HepG2 (cell line): ENCODE measurements at regions not wholly inside any gene's neighbourhood (a gene's known extent, or its start where the extent isn't known, plus 50 kb on each side); places are given as distances from the start of the nearest gene placed in this dataset.

Source experiments
- ATAC-seq: fragments of 200-7000 bp; cut with Tn5 transposase; 3 replicates; pipeline ENCODE4 v1.9.1; 2020; ENCODE audit warnings: mild to moderate bottlenecking, moderate library complexity
- BruUV-seq: library from RNA; stranded (reverse); fragments of 400-500 nt; replicated peaks from 2 replicates; lab custom pipeline; 2021; lab: Mats Ljungman, UMichigan
- CTCF ChIA-PET: fragments of 300-600 bp; formaldehyde crosslinking; extraction: SDS; loops from one replicate; lab custom pipeline; 2021; ENCODE audit warnings: low total read pairs, inconsistent platforms, low intra/inter-chr PET ratio; lab: Yijun Ruan, JAX
- POLR2A ChIA-PET: fragments of 350-600 bp; sonication (Branson Sonifier 250); formaldehyde crosslinking; loops from one replicate; lab custom pipeline; 2020; ENCODE audit warnings: antibody characterized with exemption, inconsistent platforms; lab: Yijun Ruan, JAX
- DNase-seq: peaks from one replicate; pipeline ENCODE4 v3.0.0-alpha.2; 2015; ENCODE audit warnings: low spot score
- FAIRE-seq: peaks from 3 replicates; lab custom pipeline; 2011; peaks lifted over from hg19 to GRCh38; lab: Jason Lieb, UNC
- H2AFZ ChIP-seq: one replicate; pipeline ENCODE4 v1.6.1; 2011; ENCODE audit warnings: low read length, inconsistent platforms
- H3K27ac ChIP-seq: fragments of 300-600 bp; 3 replicates; pipeline ENCODE4 v1.8.0; 2011; ENCODE audit warnings: mixed run types, mild to moderate bottlenecking, mixed read lengths, low read length, inconsistent platforms; ENCODE audit not compliant: insufficient read depth; ENCODE audit errors: extremely low read length
- H3K27me3 ChIP-seq, 2 experiments: fragments of 200-600 bp in 1 of 2; 2 replicates in 1 of 2; 3 replicates in 1 of 2; pipeline versions ENCODE4 v1.6.0 to v1.8.0; 2011; ENCODE audit warnings: low read length in 2 of 2, mild to moderate bottlenecking in 2 of 2, moderate library complexity in 2 of 2, inconsistent platforms in 1 of 2; ENCODE audit not compliant: insufficient read depth in 2 of 2, control insufficient read depth in 1 of 2
- H3K36me3 ChIP-seq, 2 experiments: fragments of 200-600 bp in 1 of 2; replicated peaks in 1 of 2; 2 replicates in 1 of 2; 3 replicates in 1 of 2; pipeline versions ENCODE4 v1.5.1 to v1.8.0; 2011; ENCODE audit warnings: low read length in 2 of 2, inconsistent platforms in 1 of 2; ENCODE audit not compliant: insufficient read depth in 2 of 2, control insufficient read depth in 1 of 2
- H3K4me1 ChIP-seq: 2 replicates; pipeline ENCODE4 v1.5.1; 2012; ENCODE audit warnings: low read length, inconsistent platforms; ENCODE audit not compliant: insufficient read depth
- H3K4me2 ChIP-seq: 2 replicates; pipeline ENCODE4 v1.6.0; 2011; ENCODE audit warnings: low read depth, low read length, inconsistent platforms
- H3K4me3 ChIP-seq, 3 experiments: fragments of 200-600 bp in 1 of 3; sonication (generic), shearing (Covaris generic) in 1 of 3; replicated peaks in 1 of 3; 2 replicates each; pipeline ENCODE4 v1.5.1; 2011 to 2016; ENCODE audit warnings: low read length in 3 of 3, inconsistent platforms in 2 of 3, low read depth in 2 of 3, mild to moderate bottlenecking in 2 of 3, control low read depth in 1 of 3, mixed read lengths in 1 of 3; ENCODE audit not compliant: insufficient read depth in 1 of 3
- H3K79me2 ChIP-seq: one replicate; pipeline ENCODE4 v1.6.1; 2011; ENCODE audit warnings: low read length, inconsistent platforms; ENCODE audit not compliant: insufficient read depth
- H3K9ac ChIP-seq: 2 replicates; pipeline ENCODE4 v1.6.0; 2011; ENCODE audit warnings: mild to moderate bottlenecking, low read depth, low read length, inconsistent platforms; ENCODE audit not compliant: insufficient read depth
- H3K9me3 ChIP-seq: 2 replicates; pipeline ENCODE4 v1.5.1; 2012; ENCODE audit warnings: mild to moderate bottlenecking, low read length
- H4K20me1 ChIP-seq: 2 replicates; pipeline ENCODE4 v1.6.0; 2011; ENCODE audit warnings: inconsistent platforms, mild to moderate bottlenecking, low read length, moderate library complexity; ENCODE audit not compliant: insufficient read depth
- AGO1 ChIP-seq: fragments of 200-400 bp; formaldehyde crosslinking; IDR thresholded peaks from 2 replicates; pipeline ENCODE4 v1.6.1; 2017; ENCODE audit warnings: mild to moderate bottlenecking, low read depth, low read length, moderate library complexity; ENCODE audit not compliant: poor library complexity, severe bottlenecking
- ATF3 ChIP-seq: sonication (generic); formaldehyde crosslinking; IDR thresholded peaks from 2 replicates; pipeline ENCODE4 v1.4.0; 2020; ENCODE audit warnings: missing genetic modification reagents
- CENPT ChIP-seq: sonication (generic); formaldehyde crosslinking; IDR thresholded peaks from 2 replicates; pipeline ENCODE4 v1.8.0; 2022; ENCODE audit warnings: low read depth, mild to moderate bottlenecking, moderate library complexity, missing genetic modification reagents
- CERS6 ChIP-seq: sonication (generic); formaldehyde crosslinking; IDR thresholded peaks from 2 replicates; pipeline ENCODE4 v1.5.0; 2020; ENCODE audit warnings: missing genetic modification reagents
- DMAP1 ChIP-seq: IDR thresholded peaks from 2 replicates; pipeline ENCODE4 v1.6.1; 2016
- GPN1 ChIP-seq: sonication (generic); formaldehyde crosslinking; IDR thresholded peaks from 2 replicates; pipeline ENCODE4 v1.5.1; 2020; ENCODE audit warnings: missing genetic modification reagents, borderline replicate concordance
- KDM3A ChIP-seq: IDR thresholded peaks from 2 replicates; pipeline ENCODE4 v1.6.1; 2018; ENCODE audit warnings: low read depth, missing compliant biosample characterization
- ZBTB37 ChIP-seq: sonication (generic); formaldehyde crosslinking; IDR thresholded peaks from 2 replicates; pipeline ENCODE4 v1.4.0; 2020; ENCODE audit warnings: mild to moderate bottlenecking, missing genetic modification reagents
- ZBTB43 ChIP-seq: sonication (generic); formaldehyde crosslinking; conservative IDR thresholded peaks from 2 replicates; pipeline ENCODE4 v1.4.0; 2020; ENCODE audit warnings: missing genetic modification reagents
- ZNF143 ChIP-seq: sonication (generic); formaldehyde crosslinking; IDR thresholded peaks from 2 replicates; pipeline ENCODE4 v1.4.0; 2020; ENCODE audit warnings: missing genetic modification reagents
- ZNF430 ChIP-seq: sonication (generic); formaldehyde crosslinking; IDR thresholded peaks from 2 replicates; pipeline ENCODE4 v1.9.0; 2021; ENCODE audit warnings: mild to moderate bottlenecking, missing genetic modification reagents
- ZSCAN25 ChIP-seq: sonication (generic); formaldehyde crosslinking; IDR thresholded peaks from 2 replicates; pipeline ENCODE4 v1.8.0; 2022; ENCODE audit warnings: mild to moderate bottlenecking, missing genetic modification reagents
- WGBS: methylation state at CpG from one replicate; pipeline ENCODE4 v1.1.6; 2017; ENCODE audit warnings: low lambda C conversion rate; 5-methylcytosine and 5-hydroxymethylcytosine counted together
- in situ Hi-C: cut with HindIII; loops from 2 replicates; pipeline ENCODE4 v1.10.0; 2017; ENCODE audit warnings: low pct_unique_long_range_greater_than_20kb; ENCODE audit not compliant: extremely low pct_ligation_motif_present
- intact Hi-C: fragments of 100-400 bp; cut with micrococcal nuclease; formaldehyde crosslinking; loops from one replicate; pipeline ENCODE4 v1.10.0; 2022; ENCODE audit not compliant: unreplicated experiment
- TF ChIP-seq, protein P1 (sequence below): sonication (generic); formaldehyde crosslinking; IDR thresholded peaks from 2 replicates; pipeline ENCODE4 v1.4.0; 2020; ENCODE audit warnings: low read depth, mild to moderate bottlenecking, missing genetic modification reagents
- TF ChIP-seq, protein P2 (sequence below): sonication (generic); formaldehyde crosslinking; IDR thresholded peaks from 2 replicates; pipeline ENCODE4 v1.4.0; 2020; ENCODE audit warnings: missing genetic modification reagents, low read depth, mild to moderate bottlenecking, borderline replicate concordance
- TF ChIP-seq, protein P3 (sequence below): sonication (generic); formaldehyde crosslinking; IDR thresholded peaks from 2 replicates; pipeline ENCODE4 v1.9.0; 2021; ENCODE audit warnings: missing genetic modification reagents, borderline replicate concordance

DNA sequence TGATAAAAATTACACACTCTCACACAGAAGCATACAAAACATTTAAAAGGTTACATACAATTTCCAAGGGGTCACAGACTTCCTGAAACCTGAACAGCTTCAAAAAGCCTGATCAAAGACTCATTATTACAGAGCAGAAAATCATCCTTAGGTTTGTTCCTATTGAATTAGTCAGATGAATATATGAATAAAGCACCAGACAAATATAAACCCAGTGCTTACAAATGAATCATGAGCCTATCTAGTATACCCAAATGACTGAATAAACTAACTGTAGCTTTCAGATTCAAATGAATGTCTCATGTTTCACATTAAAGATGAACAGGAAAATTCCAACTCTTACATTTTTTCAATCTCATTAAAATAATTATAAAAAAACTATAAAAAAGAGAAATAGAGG is 550.3 kb downstream of the SUCLG1 start (continued):
- TF ChIP-seq ZNF430 (CRISPR knock-in tag) (no peak), CERS6 (CRISPR knock-in tag) (no peak)
- TF ChIP-seq, protein P1, sequence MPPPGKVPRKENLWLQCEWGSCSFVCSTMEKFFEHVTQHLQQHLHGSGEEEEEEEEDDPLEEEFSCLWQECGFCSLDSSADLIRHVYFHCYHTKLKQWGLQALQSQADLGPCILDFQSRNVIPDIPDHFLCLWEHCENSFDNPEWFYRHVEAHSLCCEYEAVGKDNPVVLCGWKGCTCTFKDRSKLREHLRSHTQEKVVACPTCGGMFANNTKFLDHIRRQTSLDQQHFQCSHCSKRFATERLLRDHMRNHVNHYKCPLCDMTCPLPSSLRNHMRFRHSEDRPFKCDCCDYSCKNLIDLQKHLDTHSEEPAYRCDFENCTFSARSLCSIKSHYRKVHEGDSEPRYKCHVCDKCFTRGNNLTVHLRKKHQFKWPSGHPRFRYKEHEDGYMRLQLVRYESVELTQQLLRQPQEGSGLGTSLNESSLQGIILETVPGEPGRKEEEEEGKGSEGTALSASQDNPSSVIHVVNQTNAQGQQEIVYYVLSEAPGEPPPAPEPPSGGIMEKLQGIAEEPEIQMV, result no peak

DNA sequence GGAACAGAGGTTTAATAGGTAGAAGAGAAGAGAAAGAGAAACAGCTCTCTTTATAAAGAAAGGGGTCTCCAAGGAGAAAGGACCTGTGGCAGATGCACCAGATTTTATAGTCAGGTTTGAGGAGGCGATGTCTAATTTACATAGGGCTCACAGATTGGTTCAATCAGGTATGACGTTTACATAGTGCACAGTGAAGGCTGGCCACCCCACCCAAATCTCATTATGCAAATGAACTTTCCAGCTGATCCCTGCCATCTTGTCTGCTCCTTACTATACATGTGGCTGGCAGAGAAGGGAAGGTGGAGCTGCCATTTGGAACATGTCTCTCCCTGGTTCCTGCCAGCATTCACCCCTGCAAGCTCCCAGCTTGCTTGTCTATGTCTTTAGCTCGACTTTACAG is 557.8 kb downstream of the SUCLG1 start:
- POLR2A ChIA-PET, result no interaction called here
- TF ChIP-seq ZBTB43 (CRISPR knock-in tag) (no peak), KDM3A (CRISPR knock-in tag) (no peak), GPN1 (CRISPR knock-in tag) (no peak), ZNF143 (CRISPR knock-in tag) (no peak), ATF3 (no peak), DMAP1 (CRISPR knock-in tag) (no peak), ZBTB37 (CRISPR knock-in tag) (no peak), AGO1 (no peak), CENPT (CRISPR knock-in tag) (no peak), ZSCAN25 (no peak)
- TF ChIP-seq, protein P2, sequence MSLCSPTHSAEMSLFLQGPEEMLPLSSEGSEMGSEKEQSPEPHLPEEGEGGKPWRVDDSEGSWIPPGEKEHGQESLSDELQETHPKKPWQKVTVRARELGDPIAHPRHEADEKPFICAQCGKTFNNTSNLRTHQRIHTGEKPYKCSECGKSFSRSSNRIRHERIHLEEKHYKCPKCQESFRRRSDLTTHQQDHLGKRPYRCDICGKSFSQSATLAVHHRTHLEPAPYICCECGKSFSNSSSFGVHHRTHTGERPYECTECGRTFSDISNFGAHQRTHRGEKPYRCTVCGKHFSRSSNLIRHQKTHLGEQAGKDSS (CRISPR knock-in tag), result no peak
- TF ChIP-seq, protein P3, sequence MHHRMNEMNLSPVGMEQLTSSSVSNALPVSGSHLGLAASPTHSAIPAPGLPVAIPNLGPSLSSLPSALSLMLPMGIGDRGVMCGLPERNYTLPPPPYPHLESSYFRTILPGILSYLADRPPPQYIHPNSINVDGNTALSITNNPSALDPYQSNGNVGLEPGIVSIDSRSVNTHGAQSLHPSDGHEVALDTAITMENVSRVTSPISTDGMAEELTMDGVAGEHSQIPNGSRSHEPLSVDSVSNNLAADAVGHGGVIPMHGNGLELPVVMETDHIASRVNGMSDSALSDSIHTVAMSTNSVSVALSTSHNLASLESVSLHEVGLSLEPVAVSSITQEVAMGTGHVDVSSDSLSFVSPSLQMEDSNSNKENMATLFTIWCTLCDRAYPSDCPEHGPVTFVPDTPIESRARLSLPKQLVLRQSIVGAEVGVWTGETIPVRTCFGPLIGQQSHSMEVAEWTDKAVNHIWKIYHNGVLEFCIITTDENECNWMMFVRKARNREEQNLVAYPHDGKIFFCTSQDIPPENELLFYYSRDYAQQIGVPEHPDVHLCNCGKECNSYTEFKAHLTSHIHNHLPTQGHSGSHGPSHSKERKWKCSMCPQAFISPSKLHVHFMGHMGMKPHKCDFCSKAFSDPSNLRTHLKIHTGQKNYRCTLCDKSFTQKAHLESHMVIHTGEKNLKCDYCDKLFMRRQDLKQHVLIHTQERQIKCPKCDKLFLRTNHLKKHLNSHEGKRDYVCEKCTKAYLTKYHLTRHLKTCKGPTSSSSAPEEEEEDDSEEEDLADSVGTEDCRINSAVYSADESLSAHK (CRISPR knock-in tag), result no peak

More for the DNA sequence above, 557.8 kb downstream of the SUCLG1 start:
- Histone ChIP-seq H3K9me3 (no peaks in the 10 kb centered on the region), H2AFZ (no peak overlapping the region), H3K27me3 (no peaks in the 10 kb centered on the region), H3K36me3 (no peaks in the 10 kb centered on the region), H3K79me2 (no peaks in the 10 kb centered on the region), H3K4me2 (no peak overlapping the region), H3K9ac (no peak overlapping the region), H4K20me1 (no peaks in the 10 kb centered on the region), H3K4me3 (no peak overlapping the region), H3K27ac (no peak overlapping the region), H3K4me1 (no peaks in the 10 kb centered on the region)
- intact Hi-C loops (no loop called here), in situ Hi-C loops (no loop called here)
- ATAC-seq, result no peak
- no TSS peak for BruUV-seq
- DNase-seq, result no peak
- FAIRE-seq, result no peak
- CTCF ChIA-PET, result no interaction called here
- WGBS, result 14% methylated on average over 3 of the region's 3 CpGs
